GM23338 (cell line): ENCODE measurements at regions not wholly inside any gene's neighbourhood (a gene's known extent, or its start where the extent isn't known, plus 50 kb on each side); places are given as distances from the start of the nearest gene placed in this dataset.

Experiments
- ATAC-seq: fragments of 200-7000 bp; cut with Tn5 transposase; 3 replicates; pipeline ENCODE4 v1.9.1; 2020
- DNase-seq: peaks from one replicate; pipeline ENCODE4 v3.0.0-alpha.2; 2015; ENCODE audit warnings: low spot score
- H2AFZ ChIP-seq: fragments of 200-600 bp; sonication (generic); 2 replicates; pipeline ENCODE4 v1.8.0; 2016; ENCODE audit warnings: antibody characterized with exemption, mild to moderate bottlenecking, moderate library complexity
- H3F3A ChIP-seq: fragments of 200-600 bp; sonication (generic); replicated peaks from 2 replicates; pipeline ENCODE4 v1.8.0; 2017; ENCODE audit warnings: antibody characterized with exemption, mixed run types, low read depth
- H3K27ac ChIP-seq: fragments of 200-600 bp; sonication (generic); 2 replicates; pipeline ENCODE4 v1.6.1; 2016; ENCODE audit warnings: low read depth
- H3K27me3 ChIP-seq: fragments of 200-600 bp; sonication (generic); 2 replicates; pipeline ENCODE4 v1.8.0; 2016; ENCODE audit warnings: mild to moderate bottlenecking, mixed run types, moderate library complexity; ENCODE audit not compliant: insufficient read depth
- H3K36me3 ChIP-seq: fragments of 200-600 bp; sonication (generic); 2 replicates; pipeline ENCODE4 v1.8.0; 2016; ENCODE audit warnings: mild to moderate bottlenecking; ENCODE audit not compliant: insufficient read depth
- H3K4me1 ChIP-seq: fragments of 200-600 bp; sonication (generic); 2 replicates; pipeline ENCODE4 v1.8.0; 2016; ENCODE audit warnings: mild to moderate bottlenecking, moderate library complexity; ENCODE audit not compliant: insufficient read depth
- H3K4me2 ChIP-seq: fragments of 200-600 bp; sonication (generic); 2 replicates; pipeline ENCODE4 v1.7.1; 2017; ENCODE audit warnings: mixed run types
- H3K4me3 ChIP-seq: fragments of 200-600 bp; sonication (generic); 2 replicates; pipeline ENCODE4 v1.6.1; 2016; ENCODE audit warnings: mixed run types
- H3K79me2 ChIP-seq: fragments of 200-600 bp; sonication (generic); replicated peaks from 2 replicates; pipeline ENCODE4 v1.8.0; 2017; ENCODE audit warnings: mild to moderate bottlenecking; ENCODE audit not compliant: insufficient read depth
- H3K9me2 ChIP-seq: fragments of 200-600 bp; sonication (generic); 2 replicates; pipeline ENCODE4 v1.8.0; 2017; ENCODE audit not compliant: insufficient read depth
- H4K20me1 ChIP-seq: fragments of 200-600 bp; sonication (generic); replicated peaks from 2 replicates; pipeline ENCODE4 v1.8.0; 2017; ENCODE audit warnings: mild to moderate bottlenecking; ENCODE audit not compliant: insufficient read depth
- H3K27ac Mint-ChIP-seq: 2 replicates; pipeline ENCODE4 v1.8.0; 2020; ENCODE audit warnings: inconsistent platforms, mild to moderate bottlenecking, moderate library complexity, mixed read lengths
- H3K27me3 Mint-ChIP-seq: 3 replicates; pipeline ENCODE4 v1.8.0; 2022; ENCODE audit warnings: low read depth, mild to moderate bottlenecking, moderate library complexity, mixed read lengths, inconsistent platforms; ENCODE audit not compliant: insufficient read depth, poor library complexity
- H3K36me3 Mint-ChIP-seq: 3 replicates; pipeline ENCODE4 v1.8.0; 2021; ENCODE audit warnings: low read depth, mild to moderate bottlenecking, inconsistent platforms, moderate library complexity, mixed read lengths
- H3K4me1 Mint-ChIP-seq: 3 replicates; pipeline ENCODE4 v1.8.0; 2020; ENCODE audit warnings: mild to moderate bottlenecking, inconsistent platforms, mixed read lengths
- H3K4me3 Mint-ChIP-seq: 3 replicates; pipeline ENCODE4 v1.8.0; 2021; ENCODE audit warnings: moderate library complexity, mild to moderate bottlenecking, inconsistent platforms, mixed read lengths
- H3K9me3 Mint-ChIP-seq: 3 replicates; pipeline ENCODE4 v1.8.0; 2020; ENCODE audit warnings: moderate library complexity, mild to moderate bottlenecking, inconsistent platforms, mixed read lengths
- CREB1 ChIP-seq: fragments of 250-450 bp; sonication (Bioruptor Pico); IDR thresholded peaks from 2 replicates; pipeline ENCODE4 v1.5.0; 2020; ENCODE audit warnings: low read depth, mild to moderate bottlenecking, moderate library complexity
- ETS1 ChIP-seq: IDR thresholded peaks from 2 replicates; pipeline ENCODE4 v1.6.1; 2016; ENCODE audit warnings: antibody characterized with exemption
- EZH2 ChIP-seq: fragments of 200-600 bp; sonication (generic); IDR thresholded peaks from one replicate; pipeline ENCODE4 v1.8.0; 2017; ENCODE audit warnings: antibody characterized with exemption, mild to moderate bottlenecking, low read depth; ENCODE audit not compliant: unreplicated experiment
- EZH2phosphoT487 ChIP-seq: fragments of 200-600 bp; sonication (generic); IDR thresholded peaks from one replicate; pipeline ENCODE4 v1.8.1; 2018; ENCODE audit warnings: antibody characterized with exemption; ENCODE audit not compliant: unreplicated experiment
- JUNB ChIP-seq: IDR thresholded peaks from one replicate; pipeline ENCODE4 v1.6.1; 2016; ENCODE audit warnings: antibody characterized with exemption; ENCODE audit not compliant: unreplicated experiment
- POLR2AphosphoS5 ChIP-seq: IDR thresholded peaks from 2 replicates; pipeline ENCODE4 v1.6.1; 2016; ENCODE audit warnings: antibody characterized with exemption, low read depth
- STAT1 ChIP-seq: IDR thresholded peaks from one replicate; pipeline ENCODE4 v1.6.1; 2016; ENCODE audit warnings: antibody characterized with exemption; ENCODE audit not compliant: unreplicated experiment
- ZNF114 ChIP-seq: fragments of 250-450 bp; sonication (Bioruptor Pico); IDR thresholded peaks from 2 replicates; pipeline ENCODE4 v1.5.0; 2020; ENCODE audit warnings: mild to moderate bottlenecking, moderate library complexity
- ZNF331 ChIP-seq: fragments of 250-450 bp; sonication (Bioruptor Pico); IDR thresholded peaks from 2 replicates; pipeline ENCODE4 v1.5.0; 2020; ENCODE audit warnings: low read depth, mild to moderate bottlenecking, moderate library complexity
- TF ChIP-seq, protein P1 (sequence below): fragments of 250-450 bp; sonication (Bioruptor Pico); IDR thresholded peaks from 2 replicates; pipeline ENCODE4 v1.5.0; 2020; ENCODE audit warnings: mild to moderate bottlenecking, moderate library complexity
- TF ChIP-seq, protein P2 (sequence below): IDR thresholded peaks from one replicate; pipeline ENCODE4 v1.6.1; 2018; ENCODE audit warnings: antibody characterized with exemption; ENCODE audit not compliant: unreplicated experiment

- no peaks in the 10 kb centered on the region for H3K36me3 ChIP-seq
- Mint-ChIP-seq H3K4me1 (no peaks in the 10 kb centered on the region), H3K27ac (no peak overlapping the region), H3K9me3 (0 out of 3 replicates have a peak, but pooled peaks cover 4% of the 10 kb centered on the region), H3K4me3 (no peak overlapping the region), H3K36me3 (no peaks in the 10 kb centered on the region), H3K27me3 (peaks cover 92% of the 10 kb centered on the region)
- no peaks in the 10 kb centered on the region for H3K79me2 ChIP-seq
- DNase-seq, result no peak
- TF ChIP-seq EZH2phosphoT487, result no peak
- TF ChIP-seq, protein P1, sequence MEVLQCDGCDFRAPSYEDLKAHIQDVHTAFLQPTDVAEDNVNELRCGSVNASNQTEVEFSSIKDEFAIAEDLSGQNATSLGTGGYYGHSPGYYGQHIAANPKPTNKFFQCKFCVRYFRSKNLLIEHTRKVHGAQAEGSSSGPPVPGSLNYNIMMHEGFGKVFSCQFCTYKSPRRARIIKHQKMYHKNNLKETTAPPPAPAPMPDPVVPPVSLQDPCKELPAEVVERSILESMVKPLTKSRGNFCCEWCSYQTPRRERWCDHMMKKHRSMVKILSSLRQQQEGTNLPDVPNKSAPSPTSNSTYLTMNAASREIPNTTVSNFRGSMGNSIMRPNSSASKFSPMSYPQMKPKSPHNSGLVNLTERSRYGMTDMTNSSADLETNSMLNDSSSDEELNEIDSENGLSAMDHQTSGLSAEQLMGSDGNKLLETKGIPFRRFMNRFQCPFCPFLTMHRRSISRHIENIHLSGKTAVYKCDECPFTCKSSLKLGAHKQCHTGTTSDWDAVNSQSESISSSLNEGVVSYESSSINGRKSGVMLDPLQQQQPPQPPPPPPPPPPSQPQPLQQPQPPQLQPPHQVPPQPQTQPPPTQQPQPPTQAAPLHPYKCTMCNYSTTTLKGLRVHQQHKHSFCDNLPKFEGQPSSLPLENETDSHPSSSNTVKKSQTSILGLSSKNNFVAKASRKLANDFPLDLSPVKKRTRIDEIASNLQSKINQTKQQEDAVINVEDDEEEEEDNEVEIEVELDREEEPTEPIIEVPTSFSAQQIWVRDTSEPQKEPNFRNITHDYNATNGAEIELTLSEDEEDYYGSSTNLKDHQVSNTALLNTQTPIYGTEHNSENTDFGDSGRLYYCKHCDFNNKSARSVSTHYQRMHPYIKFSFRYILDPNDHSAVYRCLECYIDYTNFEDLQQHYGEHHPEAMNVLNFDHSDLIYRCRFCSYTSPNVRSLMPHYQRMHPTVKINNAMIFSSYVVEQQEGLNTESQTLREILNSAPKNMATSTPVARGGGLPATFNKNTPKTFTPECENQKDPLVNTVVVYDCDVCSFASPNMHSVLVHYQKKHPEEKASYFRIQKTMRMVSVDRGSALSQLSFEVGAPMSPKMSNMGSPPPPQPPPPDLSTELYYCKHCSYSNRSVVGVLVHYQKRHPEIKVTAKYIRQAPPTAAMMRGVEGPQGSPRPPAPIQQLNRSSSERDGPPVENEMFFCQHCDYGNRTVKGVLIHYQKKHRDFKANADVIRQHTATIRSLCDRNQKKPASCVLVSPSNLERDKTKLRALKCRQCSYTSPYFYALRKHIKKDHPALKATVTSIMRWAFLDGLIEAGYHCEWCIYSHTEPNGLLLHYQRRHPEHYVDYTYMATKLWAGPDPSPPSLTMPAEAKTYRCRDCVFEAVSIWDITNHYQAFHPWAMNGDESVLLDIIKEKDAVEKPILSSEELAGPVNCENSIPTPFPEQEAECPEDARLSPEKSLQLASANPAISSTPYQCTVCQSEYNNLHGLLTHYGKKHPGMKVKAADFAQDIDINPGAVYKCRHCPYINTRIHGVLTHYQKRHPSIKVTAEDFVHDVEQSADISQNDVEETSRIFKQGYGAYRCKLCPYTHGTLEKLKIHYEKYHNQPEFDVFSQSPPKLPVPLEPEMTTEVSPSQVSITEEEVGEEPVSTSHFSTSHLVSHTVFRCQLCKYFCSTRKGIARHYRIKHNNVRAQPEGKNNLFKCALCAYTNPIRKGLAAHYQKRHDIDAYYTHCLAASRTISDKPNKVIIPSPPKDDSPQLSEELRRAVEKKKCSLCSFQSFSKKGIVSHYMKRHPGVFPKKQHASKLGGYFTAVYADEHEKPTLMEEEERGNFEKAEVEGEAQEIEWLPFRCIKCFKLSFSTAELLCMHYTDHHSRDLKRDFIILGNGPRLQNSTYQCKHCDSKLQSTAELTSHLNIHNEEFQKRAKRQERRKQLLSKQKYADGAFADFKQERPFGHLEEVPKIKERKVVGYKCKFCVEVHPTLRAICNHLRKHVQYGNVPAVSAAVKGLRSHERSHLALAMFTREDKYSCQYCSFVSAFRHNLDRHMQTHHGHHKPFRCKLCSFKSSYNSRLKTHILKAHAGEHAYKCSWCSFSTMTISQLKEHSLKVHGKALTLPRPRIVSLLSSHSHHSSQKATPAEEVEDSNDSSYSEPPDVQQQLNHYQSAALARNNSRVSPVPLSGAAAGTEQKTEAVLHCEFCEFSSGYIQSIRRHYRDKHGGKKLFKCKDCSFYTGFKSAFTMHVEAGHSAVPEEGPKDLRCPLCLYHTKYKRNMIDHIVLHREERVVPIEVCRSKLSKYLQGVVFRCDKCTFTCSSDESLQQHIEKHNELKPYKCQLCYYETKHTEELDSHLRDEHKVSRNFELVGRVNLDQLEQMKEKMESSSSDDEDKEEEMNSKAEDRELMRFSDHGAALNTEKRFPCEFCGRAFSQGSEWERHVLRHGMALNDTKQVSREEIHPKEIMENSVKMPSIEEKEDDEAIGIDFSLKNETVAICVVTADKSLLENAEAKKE (CRISPR knock-in tag), result no peak
- TF ChIP-seq ZNF331 (CRISPR knock-in tag), result no peak
- TF ChIP-seq POLR2AphosphoS5, result no peak
- TF ChIP-seq CREB1 (CRISPR knock-in tag), result no peak
- TF ChIP-seq, protein P2, sequence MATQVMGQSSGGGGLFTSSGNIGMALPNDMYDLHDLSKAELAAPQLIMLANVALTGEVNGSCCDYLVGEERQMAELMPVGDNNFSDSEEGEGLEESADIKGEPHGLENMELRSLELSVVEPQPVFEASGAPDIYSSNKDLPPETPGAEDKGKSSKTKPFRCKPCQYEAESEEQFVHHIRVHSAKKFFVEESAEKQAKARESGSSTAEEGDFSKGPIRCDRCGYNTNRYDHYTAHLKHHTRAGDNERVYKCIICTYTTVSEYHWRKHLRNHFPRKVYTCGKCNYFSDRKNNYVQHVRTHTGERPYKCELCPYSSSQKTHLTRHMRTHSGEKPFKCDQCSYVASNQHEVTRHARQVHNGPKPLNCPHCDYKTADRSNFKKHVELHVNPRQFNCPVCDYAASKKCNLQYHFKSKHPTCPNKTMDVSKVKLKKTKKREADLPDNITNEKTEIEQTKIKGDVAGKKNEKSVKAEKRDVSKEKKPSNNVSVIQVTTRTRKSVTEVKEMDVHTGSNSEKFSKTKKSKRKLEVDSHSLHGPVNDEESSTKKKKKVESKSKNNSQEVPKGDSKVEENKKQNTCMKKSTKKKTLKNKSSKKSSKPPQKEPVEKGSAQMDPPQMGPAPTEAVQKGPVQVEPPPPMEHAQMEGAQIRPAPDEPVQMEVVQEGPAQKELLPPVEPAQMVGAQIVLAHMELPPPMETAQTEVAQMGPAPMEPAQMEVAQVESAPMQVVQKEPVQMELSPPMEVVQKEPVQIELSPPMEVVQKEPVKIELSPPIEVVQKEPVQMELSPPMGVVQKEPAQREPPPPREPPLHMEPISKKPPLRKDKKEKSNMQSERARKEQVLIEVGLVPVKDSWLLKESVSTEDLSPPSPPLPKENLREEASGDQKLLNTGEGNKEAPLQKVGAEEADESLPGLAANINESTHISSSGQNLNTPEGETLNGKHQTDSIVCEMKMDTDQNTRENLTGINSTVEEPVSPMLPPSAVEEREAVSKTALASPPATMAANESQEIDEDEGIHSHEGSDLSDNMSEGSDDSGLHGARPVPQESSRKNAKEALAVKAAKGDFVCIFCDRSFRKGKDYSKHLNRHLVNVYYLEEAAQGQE, result no peak
- no peak for TF ChIP-seq STAT1
- no peak for TF ChIP-seq ETS1
- TF ChIP-seq EZH2, result no peak
- TF ChIP-seq ZNF114 (CRISPR knock-in tag), result no peak
- no peak for TF ChIP-seq JUNB
- no peak overlapping the region for H2AFZ ChIP-seq
- H3K4me2 ChIP-seq, result no peak overlapping the region
- no peak for ATAC-seq
- H3K4me3 ChIP-seq, result no peak overlapping the region
- H3K9me2 ChIP-seq, result no peaks in the 10 kb centered on the region
- H3K27me3 ChIP-seq, result peaks cover 100% of the 10 kb centered on the region
- no peaks in the 10 kb centered on the region for H3F3A ChIP-seq
- H3K4me1 ChIP-seq, result no peaks in the 10 kb centered on the region
- no peak overlapping the region for H3K27ac ChIP-seq
- no peaks in the 10 kb centered on the region; the same call in none of the 2 replicates for H4K20me1 ChIP-seq
Measured at GRCh38 chr22:22168941-22169867, 75.4 kb upstream of the VPREB1 start.
